ENCODE measurements at regions not wholly inside any gene's neighbourhood (a gene's known extent, or its start where the extent isn't known, plus 50 kb on each side); places are given as distances from the start of the nearest gene placed in this dataset.
"Not testable (repeated sequence)": the region's sequence is repeated elsewhere in the genome, so short reads cannot be mapped to it uniquely, and the experiment has no call there.

DNA sequence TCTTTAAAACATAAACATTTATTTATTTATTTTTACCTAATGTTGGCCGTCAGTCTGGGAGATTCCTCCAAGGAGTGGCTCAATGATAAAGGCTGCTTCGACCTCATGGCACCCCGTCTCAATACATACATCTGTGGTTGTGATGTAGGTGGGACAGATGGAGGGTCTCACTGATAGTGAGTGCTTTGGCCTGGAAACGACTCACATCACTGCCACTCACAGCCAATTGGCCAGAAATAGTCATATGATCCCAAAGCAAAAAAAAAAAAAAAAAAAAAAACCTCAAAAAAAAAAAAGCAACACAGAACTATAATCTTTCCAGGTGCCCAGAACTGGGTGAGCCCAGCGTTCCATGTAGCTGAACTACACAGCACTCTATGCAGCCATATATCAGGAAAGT is 125.4 kb downstream of the PSAT1 start:
- DNase-seq = no peak
- Histone ChIP-seq H3K4me1 (no peaks in the 10 kb centered on the region), H3K4me3 (replicated peaks in 1 of 3) (no peak overlapping the region), H3K9me3 (no peaks in the 10 kb centered on the region), H3K27me3 (no peaks in the 10 kb centered on the region), H3K36me3 (no peaks in the 10 kb centered on the region), H3K27ac (no peak overlapping the region)
- intact Hi-C loops (cut with DNase I) = no loop called here
- TF ChIP-seq, protein P1, sequence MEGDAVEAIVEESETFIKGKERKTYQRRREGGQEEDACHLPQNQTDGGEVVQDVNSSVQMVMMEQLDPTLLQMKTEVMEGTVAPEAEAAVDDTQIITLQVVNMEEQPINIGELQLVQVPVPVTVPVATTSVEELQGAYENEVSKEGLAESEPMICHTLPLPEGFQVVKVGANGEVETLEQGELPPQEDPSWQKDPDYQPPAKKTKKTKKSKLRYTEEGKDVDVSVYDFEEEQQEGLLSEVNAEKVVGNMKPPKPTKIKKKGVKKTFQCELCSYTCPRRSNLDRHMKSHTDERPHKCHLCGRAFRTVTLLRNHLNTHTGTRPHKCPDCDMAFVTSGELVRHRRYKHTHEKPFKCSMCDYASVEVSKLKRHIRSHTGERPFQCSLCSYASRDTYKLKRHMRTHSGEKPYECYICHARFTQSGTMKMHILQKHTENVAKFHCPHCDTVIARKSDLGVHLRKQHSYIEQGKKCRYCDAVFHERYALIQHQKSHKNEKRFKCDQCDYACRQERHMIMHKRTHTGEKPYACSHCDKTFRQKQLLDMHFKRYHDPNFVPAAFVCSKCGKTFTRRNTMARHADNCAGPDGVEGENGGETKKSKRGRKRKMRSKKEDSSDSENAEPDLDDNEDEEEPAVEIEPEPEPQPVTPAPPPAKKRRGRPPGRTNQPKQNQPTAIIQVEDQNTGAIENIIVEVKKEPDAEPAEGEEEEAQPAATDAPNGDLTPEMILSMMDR (IDR thresholded peaks at IDR 0.05) = no peak
- no peak for TF ChIP-seq POLR2A (IDR thresholded peaks at IDR 0.05)
- WGBS, 2 donors = 86 to 88% methylated on average over 5 of the region's 5 CpGs

- Histone ChIP-seq H3K36me3 (no peaks in the 10 kb centered on the region), H3K9me3 (no peaks in the 10 kb centered on the region), H3K27me3 (no peaks in the 10 kb centered on the region), H3K4me3 (replicated peaks in 1 of 3) (no peak overlapping the region), H3K4me1 (no peaks in the 10 kb centered on the region), H3K27ac (no peak overlapping the region)
- TF ChIP-seq, protein P1 (IDR thresholded peaks at IDR 0.05) = no peak
- TF ChIP-seq POLR2A (IDR thresholded peaks at IDR 0.05) = no peak
- DNase-seq = no peak
- 89 to 95% methylated on average over 3 of the region's 3 CpGs for WGBS, 2 donors
- intact Hi-C loops (cut with DNase I) = no loop called here
Observed at GRCh38 chr9:78424299-78424698, 127.4 kb downstream of the PSAT1 start.

DNA sequence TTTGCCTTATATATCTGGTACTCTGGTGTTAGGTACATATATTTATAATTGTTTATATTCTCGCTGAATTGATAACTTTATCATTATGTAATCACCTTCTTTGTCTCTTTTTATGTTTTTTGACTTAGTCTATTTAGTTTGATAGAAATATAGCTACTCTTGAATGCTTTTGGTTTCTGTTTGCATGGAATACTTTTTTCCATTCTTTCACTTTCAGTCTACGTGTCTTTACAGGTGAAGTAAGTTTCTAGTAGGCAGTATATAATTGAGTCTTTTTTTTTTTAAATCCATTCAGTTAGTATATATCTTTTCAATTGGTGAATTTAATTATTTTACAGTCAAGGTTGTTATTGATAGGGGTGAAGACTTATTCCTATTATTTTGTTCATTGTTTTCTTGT is 131.7 kb downstream of the PSAT1 start:
- intact Hi-C loops (cut with DNase I) = no loop called here
- no peak for DNase-seq
- no peaks in the 10 kb centered on the region for H3K9me3 ChIP-seq
- no peaks in the 10 kb centered on the region for H3K27me3 ChIP-seq
- no peak overlapping the region for H3K27ac ChIP-seq
- no peaks in the 10 kb centered on the region for H3K4me1 ChIP-seq
- 89% methylated on average over 2 of the region's 2 CpGs for WGBS, 2 donors
- no peak overlapping the region for H3K4me3 ChIP-seq (replicated peaks in 1 of 3)
- no peak for TF ChIP-seq POLR2A (IDR thresholded peaks at IDR 0.05)
- TF ChIP-seq, protein P1 (IDR thresholded peaks at IDR 0.05) = no peak
- no peaks in the 10 kb centered on the region for H3K36me3 ChIP-seq

GRCh38 chr9:78430387-78430786 is 133.5 kb downstream of the PSAT1 start:
- intact Hi-C loops (cut with DNase I) = no loop called here
- H3K4me1 ChIP-seq = no peaks in the 10 kb centered on the region
- H3K36me3 ChIP-seq = no peaks in the 10 kb centered on the region
- 94 to 96% methylated on average over 3 of the region's 3 CpGs for WGBS, 2 donors
- no peak overlapping the region for H3K4me3 ChIP-seq (replicated peaks in 1 of 3)
- no peak overlapping the region for H3K27ac ChIP-seq
- no peaks in the 10 kb centered on the region for H3K27me3 ChIP-seq
- no peak for TF ChIP-seq POLR2A (IDR thresholded peaks at IDR 0.05)
- TF ChIP-seq, protein P1 (IDR thresholded peaks at IDR 0.05) = no peak
- DNase-seq = no peak
- no peaks in the 10 kb centered on the region for H3K9me3 ChIP-seq

- DNase-seq; H3K4me3 ChIP-seq (replicated peaks in 1 of 3); H3K9me3 ChIP-seq; H3K27me3 ChIP-seq; intact Hi-C loops (cut with DNase I); H3K36me3 ChIP-seq; H3K27ac ChIP-seq; H3K4me1 ChIP-seq: not testable (repeated sequence)
- WGBS, 2 donors = 91 to 94% methylated on average over 6 of the region's 6 CpGs
Observed at GRCh38 chr9:78431039-78431438, 134.1 kb downstream of the PSAT1 start.

DNA sequence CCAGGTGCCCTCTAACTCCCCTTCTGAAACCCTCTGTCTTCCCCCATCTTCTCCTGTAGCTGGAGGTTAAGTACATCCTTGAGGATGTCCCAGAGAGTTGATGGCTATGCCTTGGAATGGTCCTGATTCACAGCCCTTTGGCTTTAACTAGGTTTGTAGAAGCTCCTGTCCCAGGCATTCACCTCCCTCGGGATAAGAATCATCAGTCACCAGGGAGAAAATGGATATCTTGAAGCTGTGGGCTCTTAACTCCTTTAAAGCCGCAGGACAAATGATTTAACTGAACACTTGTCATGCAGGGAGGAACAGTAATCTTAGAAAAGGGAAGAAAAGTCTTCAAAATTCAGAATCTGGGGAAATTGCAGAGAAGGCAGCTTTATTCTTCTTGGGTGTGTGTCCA is 139.9 kb downstream of the PSAT1 start:
- peaks cover 0 to 15% of the 10 kb centered on the region in 2 donors for H3K4me1 ChIP-seq
- H3K36me3 ChIP-seq = no peaks in the 10 kb centered on the region
- H3K27me3 ChIP-seq = no peaks in the 10 kb centered on the region
- intact Hi-C loops (cut with DNase I) = no loop called here
- no peaks in the 10 kb centered on the region for H3K9me3 ChIP-seq
- no peak for TF ChIP-seq POLR2A (IDR thresholded peaks at IDR 0.05)
- TF ChIP-seq, protein P1 (IDR thresholded peaks at IDR 0.05) = no peak
- H3K27ac ChIP-seq = no peak overlapping the region
- no peak overlapping the region for H3K4me3 ChIP-seq (replicated peaks in 1 of 3)
- 69 to 79% methylated on average over 2 of the region's 2 CpGs for WGBS, 2 donors
- no peak for DNase-seq

All from thyroid gland (tissue), 4 donors.